Activated CD4-positive, alpha-beta memory T cell treated with anti-CD3 and anti-CD28 coated beads for 36 hours (primary cell): ENCODE measurements at regions not wholly inside any gene's neighbourhood (a gene's known extent, or its start where the extent isn't known, plus 50 kb on each side); places are given as distances from the start of the nearest gene placed in this dataset.
A peak's percentile ranks its signal among the peaks of the same experiment; 100 is the strongest.

Experiments
- CTCF ChIA-PET: fragments of 350-600 bp; sonication (Branson Sonifier 250); formaldehyde crosslinking; loops from one replicate; lab custom pipeline; 2021; ENCODE audit warnings: antibody characterized with exemption, inconsistent platforms; lab: Charles Lee
- POLR2A ChIA-PET: fragments of 350-600 bp; sonication (Branson Sonifier 250); formaldehyde crosslinking; loops from one replicate; lab custom pipeline; 2021; ENCODE audit warnings: antibody characterized with exemption; lab: Charles Lee
- DNase-seq: peaks from one replicate; pipeline ENCODE4 v3.0.0-alpha.2; 2020
- H3K27ac Mint-ChIP-seq: one replicate; pipeline ENCODE4 v1.8.0; 2021; ENCODE audit warnings: mixed read lengths
- H3K27me3 Mint-ChIP-seq: one replicate; pipeline ENCODE4 v1.8.0; 2021; ENCODE audit warnings: mixed read lengths
- H3K36me3 Mint-ChIP-seq: one replicate; pipeline ENCODE4 v1.8.0; 2021; ENCODE audit warnings: mixed read lengths
- H3K4me1 Mint-ChIP-seq: one replicate; pipeline ENCODE4 v1.8.0; 2021; ENCODE audit warnings: low read depth, mixed read lengths
- H3K4me3 Mint-ChIP-seq: one replicate; pipeline ENCODE4 v1.8.0; 2021; ENCODE audit warnings: mild to moderate bottlenecking, mixed read lengths
- H3K9me3 Mint-ChIP-seq: one replicate; pipeline ENCODE4 v1.8.0; 2021; ENCODE audit warnings: mixed read lengths
- intact Hi-C: fragments of 100-400 bp; cut with micrococcal nuclease; formaldehyde crosslinking; loops from one replicate; pipeline ENCODE4 v1.15.1; 2023

DNA sequence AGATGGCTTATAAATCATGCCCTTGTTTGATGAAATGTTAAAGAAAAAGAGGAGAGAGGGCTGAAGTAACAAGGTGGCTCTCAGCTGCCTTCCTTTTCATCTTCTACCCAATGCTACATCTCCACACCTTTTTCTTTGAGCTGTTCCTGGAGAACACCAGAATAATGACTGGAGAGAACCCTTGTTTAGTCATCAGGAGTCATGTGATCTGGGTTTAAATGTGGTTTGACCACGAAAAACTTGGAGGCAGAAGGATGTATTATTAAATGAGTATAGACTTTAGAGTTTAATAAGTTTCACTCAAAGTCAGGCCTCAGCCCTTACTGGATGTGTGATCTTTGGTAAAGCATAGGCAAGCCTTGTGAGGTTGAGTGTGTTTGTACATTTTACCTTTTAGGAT lies 230.3 kb upstream of the TBL1XR1 start:
- Mint-ChIP-seq H3K4me1 (peaks cover 40% of the 10 kb centered on the region), H3K9me3 (no peaks in the 10 kb centered on the region), H3K36me3 (no peaks in the 10 kb centered on the region), H3K4me3 (peak overlapping the region; percentile 55), H3K27me3 (peaks cover 7% of the 10 kb centered on the region), H3K27ac (peak overlapping the region; percentile 91)
- ChIA-PET POLR2A (interaction anchor here (0.8 to 1.9 kb wide), 6 partner anchors 22 to 231 kb away, joined by 3 to 10 read pairs (median 3); no protein-coding TSS in a partner anchor), CTCF (interaction anchor here (1.4 to 1.5 kb wide), 4 partner anchors 22 to 377 kb away, joined by 3 to 4 read pairs (median 3); no protein-coding TSS in a partner anchor)
- intact Hi-C loops: loop anchor here (1.0 to 5.0 kb wide), 15 partner anchors 9 to 575 kb away; no protein-coding TSS in a partner anchor
- DNase-seq: peak; percentile 22

DNA sequence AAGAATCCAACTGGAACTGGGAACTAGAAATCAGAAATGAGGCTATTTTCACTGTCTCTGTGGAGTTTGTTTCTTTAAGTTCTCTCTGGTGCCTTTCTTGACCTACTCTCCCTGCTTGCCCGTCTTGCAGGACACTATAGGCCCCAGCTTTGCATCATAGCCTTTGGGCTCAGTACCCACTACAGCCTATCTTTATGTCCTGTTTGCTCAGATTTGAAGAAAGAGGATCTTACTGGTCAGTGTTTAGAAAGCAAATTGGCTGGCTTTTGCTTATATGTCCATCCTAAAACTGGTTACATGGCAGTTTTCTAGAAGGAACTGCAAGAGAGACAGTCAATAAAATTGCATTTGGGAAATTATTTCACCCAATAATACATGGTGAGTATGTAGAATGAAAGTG lies 231.8 kb upstream of the TBL1XR1 start:
- H3K27ac Mint-ChIP-seq: no peak overlapping the region
- intact Hi-C loops: loop anchor here (5.0 kb wide), 2 partner anchors 42 to 108 kb away; no protein-coding TSS in a partner anchor
- ChIA-PET POLR2A (no interaction called here), CTCF (interaction anchor here (1.2 kb wide), 1 partner anchor 161 kb away, joined by 3 read pairs; no protein-coding TSS in a partner anchor)
- no peak overlapping the region for H3K4me3 Mint-ChIP-seq
- H3K27me3 Mint-ChIP-seq: peaks cover 7% of the 10 kb centered on the region
- peaks cover 37% of the 10 kb centered on the region for H3K4me1 Mint-ChIP-seq
- no peaks in the 10 kb centered on the region for H3K9me3 Mint-ChIP-seq
- DNase-seq: no peak
- H3K36me3 Mint-ChIP-seq: no peaks in the 10 kb centered on the region

DNA sequence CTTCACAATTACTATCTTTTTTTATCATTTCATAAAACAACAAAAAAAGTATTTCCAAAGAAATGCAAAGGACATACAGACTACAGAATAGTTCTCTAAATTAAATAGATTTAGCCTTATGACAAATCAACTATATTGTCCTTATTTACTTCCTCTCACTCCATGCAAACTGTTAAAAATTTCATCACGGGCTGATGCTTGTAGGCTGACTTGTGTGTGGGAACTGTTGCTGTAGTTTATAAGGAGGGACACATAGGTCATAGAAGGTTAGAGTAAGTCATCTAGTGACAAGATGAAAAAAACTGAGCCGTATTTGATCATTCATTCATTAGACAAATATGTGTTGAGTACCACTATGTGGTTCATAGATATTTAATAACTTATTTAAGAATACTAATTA lies 232.5 kb upstream of the TBL1XR1 start:
- Mint-ChIP-seq H3K36me3 (no peaks in the 10 kb centered on the region), H3K4me1 (peaks cover 32% of the 10 kb centered on the region), H3K27ac (no peak overlapping the region), H3K4me3 (no peak overlapping the region), H3K27me3 (peaks cover 7% of the 10 kb centered on the region), H3K9me3 (no peaks in the 10 kb centered on the region)
- ChIA-PET POLR2A (no interaction called here), CTCF (no interaction called here)
- intact Hi-C loops: loop anchor here (5.0 kb wide), 2 partner anchors 42 to 108 kb away; no protein-coding TSS in a partner anchor
- no peak for DNase-seq

DNA sequence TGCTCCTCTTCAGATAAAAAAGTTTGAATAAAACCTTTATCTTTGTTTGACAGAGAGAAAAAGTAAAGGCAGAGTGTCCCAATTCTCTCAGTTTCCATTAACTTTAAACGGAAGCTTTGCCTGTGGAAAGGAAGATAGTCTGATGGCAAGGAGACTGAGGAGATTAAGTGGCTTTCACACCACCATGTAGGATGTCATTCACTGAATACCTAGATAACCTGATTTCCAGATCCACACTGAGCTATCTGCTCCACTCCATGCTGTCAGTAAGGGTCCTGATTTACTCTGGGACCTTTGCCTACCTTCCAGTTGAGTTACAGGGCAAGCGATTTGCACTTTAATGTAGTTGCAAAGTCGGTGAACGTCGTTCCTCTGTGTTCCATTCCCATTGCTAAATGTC lies 233.4 kb upstream of the TBL1XR1 start:
- intact Hi-C loops: no loop called here
- Mint-ChIP-seq H3K36me3 (no peaks in the 10 kb centered on the region), H3K9me3 (no peaks in the 10 kb centered on the region), H3K4me3 (no peak overlapping the region), H3K4me1 (peaks cover 31% of the 10 kb centered on the region), H3K27ac (no peak overlapping the region), H3K27me3 (peaks cover 7% of the 10 kb centered on the region)
- ChIA-PET CTCF (no interaction called here), POLR2A (no interaction called here)
- no peak for DNase-seq

DNA sequence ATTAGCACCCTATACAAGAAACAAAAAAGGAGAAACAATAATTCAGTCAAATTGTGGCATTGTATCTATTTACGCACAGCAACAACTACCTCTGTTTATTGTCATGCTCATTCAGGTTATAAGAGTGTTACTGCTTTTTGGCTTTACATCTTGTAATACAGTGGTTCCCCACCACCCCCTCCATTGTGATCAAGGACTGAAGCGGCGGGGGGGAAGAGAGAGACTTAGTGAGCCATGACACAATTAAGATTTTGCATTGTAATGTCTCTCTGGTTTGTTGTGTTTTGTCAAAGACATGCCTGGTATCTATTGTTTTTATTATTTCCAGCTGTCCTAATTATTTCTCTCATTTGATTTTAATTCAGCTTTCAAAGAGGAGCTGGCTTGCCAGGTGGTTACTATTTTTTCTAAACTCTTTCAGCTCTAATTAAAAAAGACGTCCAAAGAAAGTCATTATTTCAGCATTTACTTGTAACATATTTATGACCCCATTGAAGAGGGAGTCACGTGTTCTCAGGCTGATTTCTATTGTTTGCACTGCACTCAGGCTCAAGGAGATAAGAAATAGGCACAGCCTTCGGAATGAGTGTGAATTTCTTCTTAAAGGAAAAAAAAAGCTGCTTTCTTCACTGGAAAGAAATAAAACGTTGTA lies 234.4 kb upstream of the TBL1XR1 start:
- H3K4me3 Mint-ChIP-seq: no peak overlapping the region
- H3K4me1 Mint-ChIP-seq: peaks cover 21% of the 10 kb centered on the region
- ChIA-PET POLR2A (no interaction called here), CTCF (no interaction called here)
- peaks cover 7% of the 10 kb centered on the region for H3K27me3 Mint-ChIP-seq
- no peak overlapping the region for H3K27ac Mint-ChIP-seq
- no peaks in the 10 kb centered on the region for H3K9me3 Mint-ChIP-seq
- no peaks in the 10 kb centered on the region for H3K36me3 Mint-ChIP-seq
- intact Hi-C loops: no loop called here
- no peak for DNase-seq

DNA sequence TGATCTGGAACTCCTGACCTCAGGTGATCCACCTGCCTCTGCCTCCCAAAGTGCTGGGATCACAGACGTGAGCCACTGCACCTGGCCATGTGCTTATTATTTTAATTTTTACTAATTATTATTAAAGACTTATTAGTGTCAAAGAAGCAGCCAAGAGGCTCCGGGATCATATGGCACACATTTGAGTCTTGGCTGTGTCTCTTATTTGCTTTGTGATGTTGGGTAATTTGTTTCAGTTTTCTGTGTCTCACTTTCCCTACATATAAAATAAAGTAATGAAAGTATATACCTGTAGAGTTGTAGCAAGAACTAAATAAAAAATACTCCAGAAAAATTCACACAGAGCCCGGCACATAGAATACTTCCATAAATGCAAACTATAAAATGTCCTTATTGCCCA lies 238.0 kb upstream of the TBL1XR1 start:
- intact Hi-C loops: no loop called here
- peaks cover 4% of the 10 kb centered on the region for H3K27me3 Mint-ChIP-seq
- no peaks in the 10 kb centered on the region for H3K36me3 Mint-ChIP-seq
- ChIA-PET CTCF (no interaction called here), POLR2A (no interaction called here)
- H3K27ac Mint-ChIP-seq: no peak overlapping the region
- H3K9me3 Mint-ChIP-seq: no peaks in the 10 kb centered on the region
- no peak overlapping the region for H3K4me3 Mint-ChIP-seq
- no peak for DNase-seq
- H3K4me1 Mint-ChIP-seq: no peaks in the 10 kb centered on the region

DNA sequence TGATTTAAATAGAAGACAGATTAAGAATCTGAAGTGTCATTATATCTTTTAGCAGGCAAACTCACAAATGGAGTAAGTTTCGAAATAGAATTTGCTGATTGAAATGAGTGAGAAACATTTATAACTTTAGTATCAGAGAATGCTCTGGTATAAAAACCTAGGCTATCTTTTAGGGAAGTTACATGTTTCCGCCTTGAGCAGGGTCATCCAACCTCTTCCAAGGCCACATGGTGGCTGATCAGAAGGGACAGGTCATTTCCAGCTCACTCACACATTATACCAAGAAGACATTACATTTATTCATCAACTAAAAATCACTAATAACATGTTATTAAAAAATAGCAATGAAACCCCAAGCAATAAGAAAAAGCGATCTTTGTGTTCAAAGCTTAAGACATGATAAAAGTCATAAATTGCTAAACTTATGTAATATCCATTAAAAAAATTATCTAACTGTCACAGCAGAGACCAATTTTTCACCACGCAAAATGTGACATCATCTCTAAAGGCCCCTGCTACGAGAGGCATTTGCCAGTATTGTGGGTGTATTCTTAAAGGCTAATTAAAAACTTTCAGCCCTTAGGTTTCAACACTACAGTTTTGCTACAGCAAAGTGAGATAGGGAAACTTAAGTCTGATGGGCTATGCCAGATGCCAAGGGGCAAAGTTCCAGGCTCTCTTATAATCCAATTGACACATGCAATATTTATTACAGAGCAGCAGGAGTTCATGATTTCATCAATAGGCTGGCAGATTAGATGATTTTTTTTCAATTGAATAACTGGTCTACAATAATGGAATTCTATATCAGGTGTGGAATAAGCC lies 240.4 kb upstream of the TBL1XR1 start:
- intact Hi-C loops: no loop called here
- ChIA-PET POLR2A (no interaction called here), CTCF (no interaction called here)
- no peak overlapping the region for H3K27ac Mint-ChIP-seq
- DNase-seq: no peak
- H3K27me3 Mint-ChIP-seq: no peaks in the 10 kb centered on the region
- no peaks in the 10 kb centered on the region for H3K4me1 Mint-ChIP-seq
- H3K36me3 Mint-ChIP-seq: no peaks in the 10 kb centered on the region
- H3K4me3 Mint-ChIP-seq: no peak overlapping the region
- no peaks in the 10 kb centered on the region for H3K9me3 Mint-ChIP-seq

DNA sequence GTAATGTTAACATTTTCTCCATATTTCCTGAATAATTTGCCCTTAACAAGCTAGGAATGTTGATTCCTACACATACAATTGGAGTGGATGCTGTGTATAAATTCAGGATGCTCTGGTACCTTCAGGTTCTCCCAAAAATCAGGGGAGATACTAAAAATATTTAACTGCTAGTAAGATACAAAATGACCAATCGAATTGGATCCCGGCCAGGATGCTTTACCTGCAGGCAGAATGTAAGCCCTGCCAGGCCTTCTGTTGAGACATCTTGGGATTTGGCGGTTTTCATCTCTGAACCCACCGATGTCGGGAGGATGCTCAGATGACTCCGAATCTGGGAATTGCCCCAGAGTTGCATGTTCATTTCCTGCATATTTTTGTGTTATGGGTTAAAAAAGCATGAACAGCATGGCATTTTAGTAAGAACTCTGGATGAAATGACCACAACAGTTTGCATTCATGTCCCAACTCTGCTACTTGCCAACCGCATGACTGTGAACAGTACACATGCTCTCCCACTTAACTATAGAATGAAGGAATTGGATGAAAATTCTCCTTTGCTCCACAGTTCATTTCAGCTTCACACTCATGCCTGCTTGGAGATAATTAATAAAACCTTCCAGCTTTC lies 241.4 kb upstream of the TBL1XR1 start:
- no peak overlapping the region for H3K27ac Mint-ChIP-seq
- no peaks in the 10 kb centered on the region for H3K27me3 Mint-ChIP-seq
- DNase-seq: no peak
- no peaks in the 10 kb centered on the region for H3K4me1 Mint-ChIP-seq
- H3K36me3 Mint-ChIP-seq: no peaks in the 10 kb centered on the region
- H3K9me3 Mint-ChIP-seq: no peaks in the 10 kb centered on the region
- intact Hi-C loops: no loop called here
- ChIA-PET POLR2A (no interaction called here), CTCF (interaction anchor here (0.6 to 0.8 kb wide), 2 partner anchors 10 to 134 kb away, joined by 4 to 6 read pairs; no protein-coding TSS in a partner anchor)
- no peak overlapping the region for H3K4me3 Mint-ChIP-seq

DNA sequence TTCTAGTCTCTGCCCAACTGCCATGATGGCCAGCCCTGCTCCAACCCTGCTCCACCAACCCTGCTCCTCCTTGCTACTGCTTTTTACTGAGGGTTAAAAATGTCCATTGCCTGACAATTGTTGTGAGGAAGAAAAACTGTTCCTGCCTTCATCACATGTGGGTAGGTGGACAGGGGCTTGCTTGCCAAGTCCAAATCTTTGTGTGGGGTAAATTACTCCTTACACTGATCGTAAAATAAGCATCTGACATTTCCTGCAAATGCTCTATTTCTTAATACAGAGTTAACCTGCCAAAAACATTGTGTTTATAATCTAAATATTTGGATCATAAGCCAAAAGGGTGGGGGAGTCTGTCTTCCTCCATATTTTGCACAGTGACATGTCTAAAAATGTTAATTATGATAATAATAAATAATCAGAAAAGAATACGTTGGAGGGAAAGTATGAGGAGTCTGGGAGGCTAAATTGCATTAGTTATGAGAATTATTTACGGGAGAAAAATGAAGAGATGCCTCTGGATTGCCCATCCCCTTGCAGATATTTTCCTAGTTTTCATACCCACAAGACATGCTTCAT lies 242.5 kb upstream of the TBL1XR1 start:
- intact Hi-C loops: no loop called here
- H3K4me1 Mint-ChIP-seq: no peaks in the 10 kb centered on the region
- no peak overlapping the region for H3K4me3 Mint-ChIP-seq
- CTCF ChIA-PET: no interaction called here
- POLR2A ChIA-PET: no interaction called here
- no peak overlapping the region for H3K27ac Mint-ChIP-seq
- no peaks in the 10 kb centered on the region for H3K27me3 Mint-ChIP-seq
- H3K9me3 Mint-ChIP-seq: no peaks in the 10 kb centered on the region
- no peaks in the 10 kb centered on the region for H3K36me3 Mint-ChIP-seq
- DNase-seq: no peak

DNA sequence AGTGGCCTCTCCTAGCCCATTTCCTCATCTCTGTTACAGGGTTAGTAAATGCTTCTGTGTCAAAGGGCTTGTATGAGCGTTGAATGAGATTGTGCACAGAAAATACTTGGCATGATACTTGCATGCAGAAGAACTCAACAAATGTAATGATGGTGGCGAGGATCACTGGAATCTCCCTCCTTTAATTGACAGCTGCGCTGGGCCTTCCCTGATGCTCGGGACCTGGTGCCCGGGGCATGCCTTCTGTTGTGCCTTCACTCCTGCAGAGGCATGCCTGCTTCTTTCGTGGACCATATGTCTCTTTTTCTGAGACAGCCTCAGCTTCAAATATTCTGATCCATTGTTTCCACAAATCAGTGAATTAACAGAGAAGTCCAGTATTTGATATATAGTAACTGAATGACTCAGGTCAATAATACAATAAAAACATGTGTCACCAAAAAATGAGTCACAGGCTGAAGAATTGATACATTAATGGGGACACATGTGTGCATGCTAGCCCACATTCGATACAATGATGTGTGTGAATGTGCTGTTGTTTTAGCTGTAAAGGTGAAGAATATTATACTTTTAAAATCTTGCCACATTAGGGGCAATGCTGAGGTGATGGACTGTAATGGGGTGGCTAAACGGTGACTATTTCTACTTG lies 243.3 kb upstream of the TBL1XR1 start:
- Mint-ChIP-seq H3K9me3 (no peaks in the 10 kb centered on the region), H3K27ac (no peak overlapping the region), H3K4me3 (no peak overlapping the region), H3K36me3 (no peaks in the 10 kb centered on the region), H3K4me1 (no peaks in the 10 kb centered on the region), H3K27me3 (no peaks in the 10 kb centered on the region)
- CTCF ChIA-PET: no interaction called here
- intact Hi-C loops: no loop called here
- POLR2A ChIA-PET: no interaction called here
- no peak for DNase-seq

DNA sequence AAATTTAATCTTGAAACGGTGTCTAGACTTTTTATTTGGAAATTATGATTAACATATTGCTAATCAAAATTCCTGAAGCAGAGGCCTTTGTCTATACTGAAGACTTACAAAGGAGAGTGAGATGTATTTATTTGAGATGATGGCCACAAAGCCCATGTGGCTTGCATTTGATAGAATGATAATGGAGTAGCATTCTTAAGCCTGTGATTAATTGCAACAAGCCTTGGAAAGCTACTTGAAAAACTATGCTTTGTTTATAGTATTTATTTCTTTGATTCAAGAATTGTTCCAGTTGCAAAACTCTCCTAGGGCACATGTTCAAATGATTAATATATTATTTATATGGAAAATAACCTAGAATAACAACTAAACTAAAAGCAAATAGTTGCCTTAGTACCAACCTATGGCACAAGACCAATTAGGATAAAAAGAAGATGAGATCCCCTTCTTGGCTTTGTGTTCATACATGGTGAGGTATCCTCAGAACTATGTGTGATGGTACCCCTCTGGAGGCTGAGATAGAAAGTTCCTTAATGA lies 244.1 kb upstream of the TBL1XR1 start:
- no peak for DNase-seq
- Mint-ChIP-seq H3K4me3 (no peak overlapping the region), H3K36me3 (no peaks in the 10 kb centered on the region), H3K4me1 (no peaks in the 10 kb centered on the region), H3K27me3 (no peaks in the 10 kb centered on the region), H3K9me3 (no peaks in the 10 kb centered on the region), H3K27ac (no peak overlapping the region)
- intact Hi-C loops: no loop called here
- POLR2A ChIA-PET: no interaction called here
- CTCF ChIA-PET: no interaction called here
